SK-N-SH (cell line): ENCODE measurements at regions not wholly inside any gene's neighbourhood (a gene's known extent, or its start where the extent isn't known, plus 50 kb on each side); places are given as distances from the start of the nearest gene placed in this dataset.

Experiments used
- CTCF ChIA-PET: fragments of 300-600, 350-600 bp; formaldehyde crosslinking; extraction: SDS; loops from one replicate; lab custom pipeline; 2021; lab: Yijun Ruan, JAX
- POLR2A ChIA-PET: fragments of 350-600 bp; sonication (Branson Sonifier 250); formaldehyde crosslinking; extraction: SDS; loops from one replicate; lab custom pipeline; 2020; ENCODE audit warnings: antibody characterized with exemption, inconsistent platforms; lab: Yijun Ruan, JAX
- DNase-seq: peaks from one replicate; pipeline ENCODE4 v3.0.0; 2012
- H2AFZ ChIP-seq: fragments of 200-600 bp; sonication (generic); 2 replicates; pipeline ENCODE4 v1.8.1; 2016; ENCODE audit warnings: antibody characterized with exemption, mild to moderate bottlenecking, low read depth
- H3F3A ChIP-seq: fragments of 200-600 bp; sonication (generic); replicated peaks from 2 replicates; pipeline ENCODE3; 2016; ENCODE audit warnings: antibody characterized with exemption, mild to moderate bottlenecking; ENCODE audit not compliant: insufficient read depth
- H3K27ac ChIP-seq, 2 experiments: fragments of 200-500 bp in 1 of 2; fragments of 200-600 bp in 1 of 2; sonication (Bioruptor generic) in 1 of 2; sonication (generic), shearing (Covaris generic) in 1 of 2; 2 replicates each; pipeline versions ENCODE4 v1.5.1 to v1.6.1; 2014 to 2016; ENCODE audit warnings: low read depth in 2 of 2, inconsistent platforms in 1 of 2, low read length in 1 of 2, mild to moderate bottlenecking in 1 of 2, mixed read lengths in 1 of 2
- H3K27me3 ChIP-seq: fragments of 200-600 bp; sonication (generic), shearing (Covaris generic); 2 replicates; pipeline ENCODE4 v1.6.1; 2016; ENCODE audit warnings: mixed run types; ENCODE audit not compliant: insufficient read depth
- H3K36me3 ChIP-seq, 2 experiments: fragments of 200-500 bp in 1 of 2; fragments of 200-600 bp in 1 of 2; sonication (Bioruptor generic) in 1 of 2; sonication (generic) in 1 of 2; replicated peaks in 1 of 2; 2 replicates each; pipeline versions ENCODE3 to v1.5.1; 2014 to 2016; ENCODE audit warnings: low read length in 1 of 2, mild to moderate bottlenecking in 1 of 2; ENCODE audit not compliant: insufficient read depth in 2 of 2, control insufficient read depth in 1 of 2
- H3K4me1 ChIP-seq, 2 experiments: fragments of 200-500 bp in 1 of 2; fragments of 200-600 bp in 1 of 2; sonication (Bioruptor generic) in 1 of 2; sonication (generic), shearing (Covaris generic) in 1 of 2; 2 replicates each; pipeline versions ENCODE4 v1.5.1 to v1.6.1; 2014 to 2016; ENCODE audit warnings: low read depth in 1 of 2, low read length in 1 of 2, mixed run types in 1 of 2; ENCODE audit not compliant: insufficient read depth in 2 of 2, control insufficient read depth in 1 of 2
- H3K4me2 ChIP-seq: fragments of 200-600 bp; sonication (generic), shearing (Covaris generic); 2 replicates; pipeline ENCODE4 v1.6.1; 2017; ENCODE audit warnings: mixed run types
- H3K4me3 ChIP-seq, 2 experiments: fragments of 200-500 bp in 1 of 2; fragments of 200-600 bp in 1 of 2; sonication (Bioruptor generic) in 1 of 2; sonication (generic), shearing (Covaris generic) in 1 of 2; 2 replicates each; pipeline versions ENCODE4 v1.5.1 to v1.8.1; 2014 to 2016; ENCODE audit warnings: low read depth in 2 of 2, inconsistent platforms in 1 of 2, low read length in 1 of 2, mild to moderate bottlenecking in 1 of 2, mixed read lengths in 1 of 2, moderate library complexity in 1 of 2
- H3K79me2 ChIP-seq: fragments of 200-600 bp; sonication (generic); 2 replicates; pipeline ENCODE4 v1.8.1; 2017; ENCODE audit warnings: mild to moderate bottlenecking; ENCODE audit not compliant: insufficient read depth
- H3K9ac ChIP-seq: fragments of 200-600 bp; sonication (generic); 2 replicates; pipeline ENCODE4 v1.6.1; 2017; ENCODE audit warnings: mixed run types
- H3K9me2 ChIP-seq: fragments of 200-600 bp; sonication (generic); 2 replicates; pipeline ENCODE4 v1.6.1; 2017; ENCODE audit warnings: mixed run types
- H3K9me3 ChIP-seq: fragments of 200-600 bp; sonication (generic); 2 replicates; pipeline ENCODE4 v1.6.1; 2017; ENCODE audit warnings: mixed run types, mild to moderate bottlenecking, moderate library complexity
- H4K20me1 ChIP-seq: fragments of 200-600 bp; sonication (generic); 2 replicates; pipeline ENCODE4 v1.6.1; 2017; ENCODE audit warnings: mild to moderate bottlenecking, mixed run types; ENCODE audit not compliant: insufficient read depth
- CHD2 ChIP-seq: fragments of 150-350 bp; IDR thresholded peaks from 2 replicates; pipeline ENCODE4 v1.6.1; 2018; ENCODE audit warnings: low read length; ENCODE audit not compliant: partially characterized antibody
- ELF1 ChIP-seq: IDR thresholded peaks from 2 replicates; pipeline ENCODE4 v1.4.0; 2012
- GABPA ChIP-seq: IDR thresholded peaks from 2 replicates; pipeline ENCODE4 v1.4.0; 2012; ENCODE audit warnings: low read depth, mild to moderate bottlenecking
- GATA2 ChIP-seq: sonication (generic); formaldehyde crosslinking; IDR thresholded peaks from 2 replicates; pipeline ENCODE4 v1.5.0; 2020; ENCODE audit warnings: mild to moderate bottlenecking, missing genetic modification reagents
- NFIC ChIP-seq: IDR thresholded peaks from 2 replicates; pipeline ENCODE4 v1.4.0; 2012; ENCODE audit warnings: borderline replicate concordance
- NRF1 ChIP-seq: IDR thresholded peaks from 2 replicates; pipeline ENCODE4 v1.6.1; 2012; ENCODE audit warnings: low read depth, mild to moderate bottlenecking, low read length
- RAD21 ChIP-seq: IDR thresholded peaks from 2 replicates; pipeline ENCODE4 v1.6.1; 2012; ENCODE audit warnings: mild to moderate bottlenecking, low read length
- RCOR1 ChIP-seq: fragments of 150-350 bp; IDR thresholded peaks from 2 replicates; pipeline ENCODE4 v1.6.1; 2017; ENCODE audit warnings: antibody characterized with exemption, low read length
- WGBS: methylation state at CpG from one replicate; pipeline ENCODE4 v1.1.6; 2017; ENCODE audit warnings: low lambda C conversion rate; 5-methylcytosine and 5-hydroxymethylcytosine counted together
- TF ChIP-seq, protein P1 (sequence below): fragments of 150-350 bp; IDR thresholded peaks from 2 replicates; pipeline ENCODE4 v1.6.1; 2017; ENCODE audit warnings: antibody characterized with exemption, low read length, low read depth, borderline replicate concordance
- TF ChIP-seq, protein P2 (sequence below): fragments of 200-600 bp; sonication (generic); IDR thresholded peaks from 2 replicates; pipeline ENCODE4 v1.6.1; 2017; ENCODE audit warnings: antibody characterized with exemption, mild to moderate bottlenecking, moderate library complexity

DNA sequence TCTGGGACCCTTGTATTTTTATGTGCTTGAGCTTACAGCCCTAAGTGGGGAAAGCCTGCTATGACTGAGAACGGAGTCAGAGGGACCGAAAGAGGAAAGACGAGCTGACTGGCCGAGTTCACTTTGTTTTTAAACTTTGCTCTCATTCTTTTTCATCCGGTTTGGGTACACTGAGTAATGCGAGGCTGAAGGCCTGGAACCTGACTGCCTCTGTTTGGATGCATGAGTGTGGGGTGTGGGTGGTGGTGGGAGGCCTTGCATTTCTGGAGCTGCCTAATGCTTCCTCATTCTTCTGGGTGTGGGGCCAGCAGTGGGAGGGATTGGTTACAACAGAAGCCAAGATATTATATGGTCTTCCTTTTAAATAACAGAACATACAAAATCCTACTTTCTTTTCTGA lies 155.5 kb downstream of the BUB3 start (continued):
- TF ChIP-seq, protein P1, sequence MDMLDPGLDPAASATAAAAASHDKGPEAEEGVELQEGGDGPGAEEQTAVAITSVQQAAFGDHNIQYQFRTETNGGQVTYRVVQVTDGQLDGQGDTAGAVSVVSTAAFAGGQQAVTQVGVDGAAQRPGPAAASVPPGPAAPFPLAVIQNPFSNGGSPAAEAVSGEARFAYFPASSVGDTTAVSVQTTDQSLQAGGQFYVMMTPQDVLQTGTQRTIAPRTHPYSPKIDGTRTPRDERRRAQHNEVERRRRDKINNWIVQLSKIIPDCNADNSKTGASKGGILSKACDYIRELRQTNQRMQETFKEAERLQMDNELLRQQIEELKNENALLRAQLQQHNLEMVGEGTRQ, result no peak
- no peak for TF ChIP-seq CHD2

DNA sequence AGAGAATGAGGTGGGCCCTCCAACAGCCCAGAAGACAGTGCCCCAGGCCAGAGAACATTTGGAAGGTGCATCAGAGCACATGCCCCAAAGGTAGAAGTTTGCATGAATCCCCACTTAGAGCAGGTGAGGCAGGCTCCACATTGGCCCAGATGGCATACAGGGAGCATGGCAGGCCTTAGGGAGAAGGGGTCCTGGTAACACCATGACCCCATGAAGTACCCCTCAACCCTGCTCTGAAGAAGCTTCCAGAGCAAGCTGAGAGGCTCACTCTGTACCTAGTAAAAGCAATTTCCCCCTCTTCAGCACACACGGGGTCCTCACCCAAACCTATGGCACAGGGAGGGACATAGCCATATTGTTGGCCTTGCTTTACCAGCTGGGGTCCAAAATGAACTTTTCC lies 162.6 kb downstream of the BUB3 start:
- no peaks in the 10 kb centered on the region for H3K9me2 ChIP-seq
- no peak for DNase-seq
- no peak overlapping the region for H3K27ac ChIP-seq
- H3K9ac ChIP-seq, result no peak overlapping the region
- no peak for TF ChIP-seq GABPA
- no peaks in the 10 kb centered on the region for H3K27me3 ChIP-seq
- 57% methylated on average over 1 of the region's 1 CpG for WGBS
- no peaks in the 10 kb centered on the region for H3K9me3 ChIP-seq
- POLR2A ChIA-PET, result no interaction called here
- H3K4me1 ChIP-seq, result peaks cover 0 to 6% of the 10 kb centered on the region in 2 experiments; a peak in 2 of 4 replicates
- CTCF ChIA-PET, result interaction anchor here (0.5 kb wide), 1 partner anchor 1113 kb away, joined by 3 read pairs; no protein-coding TSS in a partner anchor
- H3K36me3 ChIP-seq, result no peaks in the 10 kb centered on the region
- no peaks in the 10 kb centered on the region for H3K79me2 ChIP-seq
- H3K4me2 ChIP-seq, result no peak overlapping the region
- H3F3A ChIP-seq, result no peaks in the 10 kb centered on the region
- no peak overlapping the region for H2AFZ ChIP-seq
- no peaks in the 10 kb centered on the region for H4K20me1 ChIP-seq
- H3K4me3 ChIP-seq, result no peak overlapping the region

DNA sequence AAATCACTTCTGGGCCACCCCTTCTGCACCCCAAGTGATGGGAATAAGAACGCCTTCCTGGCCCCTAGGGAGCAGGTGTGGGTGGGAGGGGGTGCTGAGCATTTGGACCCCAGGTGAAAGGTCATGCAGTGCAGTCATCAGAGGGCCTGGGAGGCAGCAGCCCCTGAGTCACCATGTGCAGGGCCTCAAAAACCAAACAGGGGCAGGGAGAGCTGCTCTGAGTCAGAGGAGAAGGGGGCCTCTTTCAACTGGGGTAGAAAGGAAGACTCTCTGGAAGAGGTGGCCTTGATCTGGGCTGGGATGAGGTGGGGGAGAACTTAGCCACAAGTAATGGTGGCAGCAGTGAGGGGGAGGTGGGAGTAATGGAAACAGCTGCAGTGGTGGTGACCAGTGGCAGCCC lies 164.3 kb downstream of the BUB3 start:
- no peaks in the 10 kb centered on the region for H3K9me3 ChIP-seq
- 8% methylated on average over 1 of the region's 1 CpG for WGBS
- no peak for TF ChIP-seq RAD21
- ChIA-PET POLR2A (no interaction called here), CTCF (no interaction called here)
- H3K36me3 ChIP-seq, result no peaks in the 10 kb centered on the region
- no peaks in the 10 kb centered on the region for H3K27me3 ChIP-seq
- no peak overlapping the region for H3K4me3 ChIP-seq
- DNase-seq, result no peak
- no peak overlapping the region for H3K27ac ChIP-seq
- H3K79me2 ChIP-seq, result no peaks in the 10 kb centered on the region
- no peaks in the 10 kb centered on the region for H3F3A ChIP-seq
- no peaks in the 10 kb centered on the region for H3K9me2 ChIP-seq
- H2AFZ ChIP-seq, result no peak overlapping the region
- peaks cover 0 to 6% of the 10 kb centered on the region in 2 experiments; a peak in 2 of 4 replicates for H3K4me1 ChIP-seq
- no peaks in the 10 kb centered on the region for H4K20me1 ChIP-seq
- H3K4me2 ChIP-seq, result no peak overlapping the region
- no peak overlapping the region for H3K9ac ChIP-seq

DNA sequence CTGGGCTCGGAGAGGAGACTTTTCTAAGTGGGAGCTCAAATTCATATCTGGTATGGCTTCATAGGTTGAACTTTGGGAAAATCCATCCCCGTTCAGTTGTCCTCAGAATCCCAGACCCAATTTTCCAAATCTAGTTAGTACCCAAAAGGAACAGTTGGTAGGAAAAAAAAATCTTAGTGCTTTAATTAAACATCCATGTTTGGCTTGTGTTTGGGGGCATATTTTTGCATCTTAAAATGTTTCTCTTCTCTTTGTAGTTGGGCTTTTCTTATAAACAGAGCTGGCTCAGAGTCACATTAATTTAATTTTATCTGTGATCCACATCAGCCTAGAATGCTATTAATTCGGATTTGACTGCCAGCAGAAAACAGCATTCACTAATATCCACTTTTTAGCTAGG lies 165.9 kb downstream of the BUB3 start:
- 17% methylated on average over 3 of the region's 3 CpGs for WGBS
- H3K79me2 ChIP-seq, result no peaks in the 10 kb centered on the region
- POLR2A ChIA-PET, result no interaction called here
- no peaks in the 10 kb centered on the region for H3K36me3 ChIP-seq
- H3K9me3 ChIP-seq, result no peaks in the 10 kb centered on the region
- no peak overlapping the region for H2AFZ ChIP-seq
- H4K20me1 ChIP-seq, result no peaks in the 10 kb centered on the region
- no peak for DNase-seq
- TF ChIP-seq NRF1 (no peak), ELF1 (no peak), GATA2 (CRISPR knock-in tag) (peak; percentile 29; the same call in 1 of the 2 replicates), NFIC (no peak), RCOR1 (no peak), GABPA (no peak)
- TF ChIP-seq, protein P2, sequence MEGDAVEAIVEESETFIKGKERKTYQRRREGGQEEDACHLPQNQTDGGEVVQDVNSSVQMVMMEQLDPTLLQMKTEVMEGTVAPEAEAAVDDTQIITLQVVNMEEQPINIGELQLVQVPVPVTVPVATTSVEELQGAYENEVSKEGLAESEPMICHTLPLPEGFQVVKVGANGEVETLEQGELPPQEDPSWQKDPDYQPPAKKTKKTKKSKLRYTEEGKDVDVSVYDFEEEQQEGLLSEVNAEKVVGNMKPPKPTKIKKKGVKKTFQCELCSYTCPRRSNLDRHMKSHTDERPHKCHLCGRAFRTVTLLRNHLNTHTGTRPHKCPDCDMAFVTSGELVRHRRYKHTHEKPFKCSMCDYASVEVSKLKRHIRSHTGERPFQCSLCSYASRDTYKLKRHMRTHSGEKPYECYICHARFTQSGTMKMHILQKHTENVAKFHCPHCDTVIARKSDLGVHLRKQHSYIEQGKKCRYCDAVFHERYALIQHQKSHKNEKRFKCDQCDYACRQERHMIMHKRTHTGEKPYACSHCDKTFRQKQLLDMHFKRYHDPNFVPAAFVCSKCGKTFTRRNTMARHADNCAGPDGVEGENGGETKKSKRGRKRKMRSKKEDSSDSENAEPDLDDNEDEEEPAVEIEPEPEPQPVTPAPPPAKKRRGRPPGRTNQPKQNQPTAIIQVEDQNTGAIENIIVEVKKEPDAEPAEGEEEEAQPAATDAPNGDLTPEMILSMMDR, result no peak
- no peaks in the 10 kb centered on the region for H3K27me3 ChIP-seq
- H3K4me1 ChIP-seq, result peaks cover 0 to 6% of the 10 kb centered on the region in 2 experiments; a peak in 2 of 4 replicates
- CTCF ChIA-PET, result interaction anchor here (0.9 to 2.3 kb wide), 4 partner anchors 16 to 64 kb away, joined by 4 to 14 read pairs (median 4); no protein-coding TSS in a partner anchor
- no peaks in the 10 kb centered on the region for H3F3A ChIP-seq
- H3K27ac ChIP-seq, result no peak overlapping the region
- H3K9ac ChIP-seq, result no peak overlapping the region
- no peaks in the 10 kb centered on the region for H3K9me2 ChIP-seq
- H3K4me2 ChIP-seq, result no peak overlapping the region
- H3K4me3 ChIP-seq, result no peak overlapping the region
